ENCODE measurements at regions not wholly inside any gene's neighbourhood (a gene's known extent, or its start where the extent isn't known, plus 50 kb on each side); places are given as distances from the start of the nearest gene placed in this dataset.
"Not testable (repeated sequence)": the region's sequence is repeated elsewhere in the genome, so short reads cannot be mapped to it uniquely, and the experiment has no call there.

DNA sequence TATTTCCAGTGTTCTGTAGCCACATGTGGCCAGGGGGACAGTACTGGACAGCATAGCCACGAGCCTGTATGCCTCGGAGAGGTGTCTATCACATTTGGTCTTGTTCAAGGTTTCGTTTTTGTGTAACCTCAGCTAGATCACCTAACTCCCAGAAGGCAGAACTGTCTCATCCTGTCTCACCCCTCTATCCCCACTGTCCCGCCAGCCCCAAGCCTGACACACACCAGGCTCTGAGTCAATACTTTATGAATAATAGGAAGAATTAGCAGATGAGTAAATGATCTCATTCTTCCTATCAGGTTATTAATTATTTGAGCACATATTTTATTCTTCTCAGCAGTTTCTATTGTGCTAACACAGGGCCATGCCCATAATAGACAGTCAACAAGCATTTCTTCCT, 132.2 kb downstream of the NUFIP1 start:
- TF ChIP-seq, protein P1, sequence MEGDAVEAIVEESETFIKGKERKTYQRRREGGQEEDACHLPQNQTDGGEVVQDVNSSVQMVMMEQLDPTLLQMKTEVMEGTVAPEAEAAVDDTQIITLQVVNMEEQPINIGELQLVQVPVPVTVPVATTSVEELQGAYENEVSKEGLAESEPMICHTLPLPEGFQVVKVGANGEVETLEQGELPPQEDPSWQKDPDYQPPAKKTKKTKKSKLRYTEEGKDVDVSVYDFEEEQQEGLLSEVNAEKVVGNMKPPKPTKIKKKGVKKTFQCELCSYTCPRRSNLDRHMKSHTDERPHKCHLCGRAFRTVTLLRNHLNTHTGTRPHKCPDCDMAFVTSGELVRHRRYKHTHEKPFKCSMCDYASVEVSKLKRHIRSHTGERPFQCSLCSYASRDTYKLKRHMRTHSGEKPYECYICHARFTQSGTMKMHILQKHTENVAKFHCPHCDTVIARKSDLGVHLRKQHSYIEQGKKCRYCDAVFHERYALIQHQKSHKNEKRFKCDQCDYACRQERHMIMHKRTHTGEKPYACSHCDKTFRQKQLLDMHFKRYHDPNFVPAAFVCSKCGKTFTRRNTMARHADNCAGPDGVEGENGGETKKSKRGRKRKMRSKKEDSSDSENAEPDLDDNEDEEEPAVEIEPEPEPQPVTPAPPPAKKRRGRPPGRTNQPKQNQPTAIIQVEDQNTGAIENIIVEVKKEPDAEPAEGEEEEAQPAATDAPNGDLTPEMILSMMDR (IDR thresholded peaks at IDR 0.05; ENCODE audit: insufficient read depth, low read length, poor library complexity, severe bottlenecking), result no peak
- no peak for DNase-seq (ENCODE audit: extremely low read depth, insufficient read length)
- no peaks in the 10 kb centered on the region for H3K27me3 ChIP-seq (replicated peaks; ENCODE audit: control insufficient read depth, insufficient read depth, low read length)
- no peak overlapping the region for H3K4me3 ChIP-seq (replicated peaks; ENCODE audit: low read depth, low read length)
- no peaks in the 10 kb centered on the region for H3K36me3 ChIP-seq (ENCODE audit: control insufficient read depth, insufficient read depth, low read length)

DNA sequence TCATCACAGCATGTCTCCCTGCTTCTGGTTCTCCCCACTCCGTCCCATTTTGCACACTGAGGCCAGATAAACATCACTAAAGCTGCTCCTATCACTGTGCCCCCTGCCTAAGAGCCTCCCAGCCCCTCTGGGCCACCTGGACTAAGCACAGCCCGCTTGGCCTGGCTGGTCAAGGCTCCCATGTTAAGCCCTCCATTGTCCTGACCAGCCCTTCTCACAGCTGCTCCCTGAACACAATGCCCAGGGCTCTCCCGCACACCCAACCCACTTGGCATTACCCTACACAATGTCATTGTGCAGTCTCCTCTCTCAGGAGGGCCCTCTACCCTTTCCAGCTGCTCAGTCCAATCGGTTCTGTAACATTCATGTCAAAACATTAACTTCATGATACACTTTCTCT, 133.4 kb downstream of the NUFIP1 start:
- TF ChIP-seq, protein P1 (IDR thresholded peaks at IDR 0.05; ENCODE audit: insufficient read depth, low read length, poor library complexity, severe bottlenecking), result no peak
- Histone ChIP-seq H3K27me3 (replicated peaks; ENCODE audit: control insufficient read depth, insufficient read depth, low read length) (no peaks in the 10 kb centered on the region), H3K4me3 (replicated peaks; ENCODE audit: low read depth, low read length) (no peak overlapping the region), H3K36me3 (ENCODE audit: control insufficient read depth, insufficient read depth, low read length) (no peaks in the 10 kb centered on the region)
- DNase-seq (ENCODE audit: extremely low read depth, insufficient read length), result no peak

DNA sequence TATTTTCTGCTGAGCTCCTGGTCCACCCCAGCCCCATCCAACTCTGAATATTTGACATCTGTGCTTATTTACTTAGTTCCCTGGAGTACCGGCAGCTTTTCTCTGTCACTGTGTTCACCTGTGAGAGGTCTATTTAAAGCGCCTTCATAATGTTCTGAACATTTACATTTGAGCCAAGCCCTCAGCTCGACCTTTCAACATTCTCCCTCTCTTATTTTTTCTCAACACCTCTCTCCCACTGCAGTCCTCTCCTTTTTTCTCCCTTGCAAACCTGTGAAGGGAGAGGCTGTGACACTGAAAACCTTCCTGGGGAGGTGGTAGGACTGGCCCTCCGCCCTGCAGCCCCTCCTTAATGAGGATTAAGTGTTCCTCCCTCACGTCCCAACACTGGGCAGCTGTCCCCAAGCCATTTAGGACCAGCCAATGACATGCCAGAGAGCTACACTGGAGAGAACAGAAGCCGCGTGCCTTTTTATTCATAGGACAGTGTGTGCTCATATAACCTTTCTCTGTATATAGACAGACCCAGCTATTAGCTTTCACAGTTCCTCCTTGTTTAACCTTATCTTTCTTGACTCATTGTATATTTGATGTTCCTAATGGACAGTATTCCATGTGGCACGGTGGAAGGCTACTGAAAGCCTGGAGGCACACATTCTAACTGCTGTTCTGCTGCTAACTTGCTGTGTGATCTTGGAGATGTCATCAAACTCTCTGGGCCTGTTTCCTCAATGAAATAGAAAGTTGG, 134.8 kb downstream of the NUFIP1 start:
- DNase-seq (ENCODE audit: extremely low read depth, insufficient read length), result no peak
- Histone ChIP-seq H3K27me3 (replicated peaks; ENCODE audit: control insufficient read depth, insufficient read depth, low read length) (no peaks in the 10 kb centered on the region), H3K36me3 (ENCODE audit: control insufficient read depth, insufficient read depth, low read length) (no peaks in the 10 kb centered on the region), H3K4me3 (replicated peaks; ENCODE audit: low read depth, low read length) (no peak overlapping the region)
- TF ChIP-seq, protein P1 (IDR thresholded peaks at IDR 0.05; ENCODE audit: insufficient read depth, low read length, poor library complexity, severe bottlenecking), result no peak

DNA sequence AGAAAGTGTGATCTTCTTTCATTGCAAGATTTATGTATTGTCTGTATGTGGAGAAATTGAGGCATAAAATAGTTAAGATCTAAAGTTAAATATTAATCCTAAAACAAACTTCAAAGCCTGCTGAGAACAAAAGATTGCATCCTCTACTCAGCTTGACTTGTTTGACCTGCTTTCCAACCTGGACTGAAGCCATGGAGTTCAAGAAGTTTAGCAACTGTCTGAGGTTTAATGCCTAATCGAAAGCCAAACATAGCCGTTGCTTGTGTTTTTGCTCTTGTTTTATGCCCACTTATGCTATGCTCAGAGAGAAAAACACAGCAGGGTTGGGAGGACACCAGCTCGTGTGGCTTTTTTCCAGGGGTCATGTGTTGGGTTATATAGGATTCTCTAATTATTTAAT, 135.6 kb downstream of the NUFIP1 start:
- Histone ChIP-seq H3K36me3 (ENCODE audit: control insufficient read depth, insufficient read depth, low read length) (no peaks in the 10 kb centered on the region), H3K4me3 (replicated peaks; ENCODE audit: low read depth, low read length) (no peak overlapping the region), H3K27me3 (replicated peaks; ENCODE audit: control insufficient read depth, insufficient read depth, low read length) (no peaks in the 10 kb centered on the region)
- no peak for DNase-seq (ENCODE audit: extremely low read depth, insufficient read length)
- TF ChIP-seq, protein P1 (IDR thresholded peaks at IDR 0.05; ENCODE audit: insufficient read depth, low read length, poor library complexity, severe bottlenecking), result no peak

DNA sequence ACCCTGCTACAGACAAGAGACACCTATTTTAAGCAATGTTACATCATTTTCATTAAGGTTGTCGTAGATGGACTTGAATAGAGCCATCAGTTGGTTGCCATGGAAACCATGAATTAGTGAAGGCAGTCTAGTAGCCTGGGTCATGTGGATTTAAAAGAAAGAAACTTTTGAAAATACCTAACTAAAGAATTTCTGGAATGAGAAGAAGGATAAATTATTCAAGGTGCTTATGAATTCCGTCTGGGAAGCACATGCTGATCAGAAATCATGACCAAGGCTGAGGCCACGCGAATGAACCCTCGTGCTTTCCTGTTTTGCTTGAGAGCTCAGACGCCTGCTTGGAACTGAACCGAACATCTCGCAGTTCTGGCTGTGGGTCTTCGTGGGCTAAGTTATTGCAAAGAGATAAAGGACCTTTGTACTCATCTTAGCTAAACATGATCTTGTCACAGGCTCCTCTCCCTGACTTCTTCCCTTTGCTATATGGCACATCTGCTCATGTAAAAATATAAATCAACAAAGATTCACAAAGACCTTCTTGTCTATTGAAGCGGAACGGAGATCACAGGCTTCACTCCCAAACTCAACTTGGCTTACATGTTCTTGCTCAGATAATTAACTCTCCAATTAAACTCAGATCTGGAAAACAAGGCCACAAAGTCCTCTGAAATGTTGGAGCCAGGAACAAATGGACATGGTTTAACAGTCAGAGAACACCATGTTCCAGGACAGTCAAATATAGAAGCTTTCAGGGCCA, 140.2 kb downstream of the NUFIP1 start:
- Histone ChIP-seq H3K4me3 (replicated peaks; ENCODE audit: low read depth, low read length) (no peak overlapping the region), H3K27me3 (replicated peaks; ENCODE audit: control insufficient read depth, insufficient read depth, low read length) (no peaks in the 10 kb centered on the region), H3K36me3 (ENCODE audit: control insufficient read depth, insufficient read depth, low read length) (no peaks in the 10 kb centered on the region)
- no peak for DNase-seq (ENCODE audit: extremely low read depth, insufficient read length)
- TF ChIP-seq, protein P1 (IDR thresholded peaks at IDR 0.05; ENCODE audit: insufficient read depth, low read length, poor library complexity, severe bottlenecking), result no peak

DNA sequence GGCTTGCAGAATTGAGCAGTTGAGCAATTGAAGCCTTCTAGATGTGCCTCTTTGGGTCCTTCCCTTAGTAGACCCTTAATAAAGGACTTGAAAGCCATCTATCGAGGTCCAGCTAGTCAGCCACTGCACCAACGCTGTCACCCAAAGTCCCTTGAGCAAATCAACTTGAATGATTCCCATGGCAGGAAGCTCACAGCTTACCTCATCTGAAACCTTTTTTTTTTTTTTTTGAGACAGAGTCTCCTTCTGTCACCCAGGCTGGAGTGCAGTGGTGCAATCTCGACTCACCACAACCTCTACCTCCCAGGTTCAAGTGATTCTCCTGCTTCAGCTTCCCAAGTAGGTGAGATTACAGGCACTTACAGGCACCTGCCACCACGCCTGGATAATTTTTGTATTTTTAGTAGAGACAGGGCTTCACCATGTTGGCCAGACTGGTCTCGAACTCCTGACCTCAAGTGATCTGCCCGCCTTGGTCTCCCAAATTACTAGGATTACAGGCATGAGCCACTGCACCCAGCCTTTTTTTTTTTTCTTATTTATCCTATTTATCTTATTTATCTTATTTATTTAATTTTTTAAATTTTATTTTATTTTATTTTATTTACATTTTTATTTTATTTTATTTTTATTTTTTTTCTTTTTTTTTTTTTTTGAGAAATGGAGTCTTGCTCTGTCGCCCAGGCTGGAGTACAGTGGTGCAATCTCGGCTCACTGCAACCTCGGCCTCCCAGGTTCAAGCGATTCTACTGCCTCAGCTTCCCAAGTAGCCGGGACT, 143.8 kb downstream of the NUFIP1 start:
- not testable (repeated sequence) for H3K36me3 ChIP-seq (ENCODE audit: control insufficient read depth, insufficient read depth, low read length); H3K27me3 ChIP-seq (replicated peaks; ENCODE audit: control insufficient read depth, insufficient read depth, low read length); H3K4me3 ChIP-seq (replicated peaks; ENCODE audit: low read depth, low read length); DNase-seq (ENCODE audit: extremely low read depth, insufficient read length)

Data from GM06990 (cell line).